H1 (cell line): ENCODE measurements at regions not wholly inside any gene's neighbourhood (a gene's known extent, or its start where the extent isn't known, plus 50 kb on each side); places are given as distances from the start of the nearest gene placed in this dataset.

Experiments used
- BRCA1 ChIP-seq: IDR thresholded peaks from 2 replicates; pipeline ENCODE4 v1.6.1; 2012; ENCODE audit warnings: low read depth, low read length, improper control_type of control experiment
- CTCF ChIP-seq, 3 experiments: IDR thresholded peaks; 1 replicate in 2 of 3; 2 replicates in 1 of 3; pipeline versions ENCODE4 v1.5.1 to v1.6.1; 2011; ENCODE audit warnings: low read length in 3 of 3, mild to moderate bottlenecking in 3 of 3, inconsistent platforms in 2 of 3, low read depth in 1 of 3, moderate library complexity in 1 of 3; ENCODE audit not compliant: insufficient read depth in 1 of 3; ENCODE audit errors: control extremely low read depth in 1 of 3
- EP300 ChIP-seq, 2 experiments: IDR thresholded peaks; 1 replicate in 1 of 2; 2 replicates in 1 of 2; pipeline ENCODE4 v1.6.1; 2011 to 2012; ENCODE audit warnings: low read depth in 2 of 2, low read length in 2 of 2, mild to moderate bottlenecking in 2 of 2, borderline replicate concordance in 1 of 2, inconsistent platforms in 1 of 2, moderate library complexity in 1 of 2
- EZH2 ChIP-seq: fragments of 200-600 bp; sonication (generic); IDR thresholded peaks from 2 replicates; pipeline ENCODE4 v1.7.1; 2012; ENCODE audit warnings: low read depth, mild to moderate bottlenecking, moderate library complexity, low read length, inconsistent platforms; ENCODE audit not compliant: severe bottlenecking
- GABPA ChIP-seq: IDR thresholded peaks from 2 replicates; pipeline ENCODE4 v1.6.1; 2011; ENCODE audit warnings: mild to moderate bottlenecking, low read length, moderate library complexity, borderline replicate concordance; ENCODE audit not compliant: insufficient read depth
- HDAC2 ChIP-seq, 2 experiments: fragments of 300-600 bp in 1 of 2; sonication (generic) in 1 of 2; IDR thresholded peaks; 2 replicates each; pipeline ENCODE4 v1.6.1; 2011 to 2012; ENCODE audit warnings: low read depth in 2 of 2, low read length in 2 of 2, mild to moderate bottlenecking in 2 of 2, moderate library complexity in 2 of 2, borderline replicate concordance in 1 of 2, inconsistent platforms in 1 of 2
- JUND ChIP-seq: IDR thresholded peaks from 2 replicates; pipeline ENCODE4 v1.6.1; 2011; ENCODE audit warnings: mild to moderate bottlenecking, improper control_type of control experiment, low read length
- POLR2A ChIP-seq, 2 experiments: IDR thresholded peaks; 1 replicate in 1 of 2; 2 replicates in 1 of 2; pipeline ENCODE4 v1.6.1; 2011; ENCODE audit warnings: low read depth in 2 of 2, low read length in 2 of 2, mild to moderate bottlenecking in 2 of 2; ENCODE audit errors: control extremely low read depth in 1 of 2
- POLR2AphosphoS5 ChIP-seq: IDR thresholded peaks from 2 replicates; pipeline ENCODE4 v1.6.1; 2011; ENCODE audit warnings: low read depth, low read length
- RNF2 ChIP-seq: fragments of 200-900, 300-1000 bp; sonication (generic); IDR thresholded peaks from 2 replicates; pipeline ENCODE4 v1.7.1; 2016; ENCODE audit warnings: borderline replicate concordance, low read depth, mild to moderate bottlenecking, antibody characterized with exemption, low read length; ENCODE audit not compliant: poor library complexity, severe bottlenecking; ENCODE audit errors: missing control alignments
- TAF1 ChIP-seq: IDR thresholded peaks from 2 replicates; pipeline ENCODE4 v1.6.1; 2011; ENCODE audit warnings: mild to moderate bottlenecking, low read depth, low read length
- TF ChIP-seq, protein P1 (sequence below): IDR thresholded peaks from 2 replicates; pipeline ENCODE4 v1.6.1; 2012; ENCODE audit warnings: inconsistent platforms

DNA sequence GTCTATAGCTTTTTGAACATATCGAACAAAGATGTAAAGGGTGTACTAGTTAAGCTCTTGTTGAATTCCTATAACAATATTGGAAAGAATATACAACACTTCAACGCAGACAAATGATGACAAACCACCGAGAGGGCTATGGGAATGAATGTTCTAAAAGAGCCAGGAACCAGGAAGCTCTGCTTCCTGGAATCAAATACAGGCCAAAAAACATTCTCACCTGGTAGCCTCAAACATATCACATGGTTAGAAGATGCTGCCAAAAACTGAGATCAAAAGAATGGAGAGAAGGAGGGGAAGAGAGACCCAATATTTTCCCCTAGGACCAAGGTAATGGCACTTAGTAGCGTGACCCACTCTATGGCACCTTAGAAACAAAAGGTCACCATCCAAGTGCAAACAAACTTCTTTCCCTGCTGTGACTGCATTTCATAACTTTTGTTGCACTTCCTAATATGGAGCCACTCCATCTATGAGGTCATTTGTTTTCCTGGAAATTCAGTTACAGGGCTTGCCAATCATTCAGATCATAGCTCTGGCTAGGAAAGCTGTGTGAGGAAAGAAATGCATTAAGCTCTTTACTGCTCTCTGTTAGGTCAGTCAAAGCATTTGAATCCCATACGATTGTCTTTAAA is 199.2 kb upstream of the NT5E start:
- no peak for TF ChIP-seq EZH2
- no peak for TF ChIP-seq POLR2A (IDR thresholded peaks at IDR 0.05; ENCODE audit: control extremely low read depth in 1 of 2, low read depth in 2 of 2, low read length in 2 of 2)
- no peak for TF ChIP-seq GABPA
- no peak for TF ChIP-seq JUND
- TF ChIP-seq POLR2AphosphoS5 = no peak
- TF ChIP-seq CTCF (IDR thresholded peaks at IDR 0.05; ENCODE audit: control extremely low read depth in 1 of 3, insufficient read depth in 1 of 3, low read depth in 1 of 3, low read length in 3 of 3) = no peak
- TF ChIP-seq, protein P1, sequence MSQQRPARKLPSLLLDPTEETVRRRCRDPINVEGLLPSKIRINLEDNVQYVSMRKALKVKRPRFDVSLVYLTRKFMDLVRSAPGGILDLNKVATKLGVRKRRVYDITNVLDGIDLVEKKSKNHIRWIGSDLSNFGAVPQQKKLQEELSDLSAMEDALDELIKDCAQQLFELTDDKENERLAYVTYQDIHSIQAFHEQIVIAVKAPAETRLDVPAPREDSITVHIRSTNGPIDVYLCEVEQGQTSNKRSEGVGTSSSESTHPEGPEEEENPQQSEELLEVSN = no peak
- TF ChIP-seq EP300 (IDR thresholded peaks at IDR 0.05; ENCODE audit: borderline replicate concordance in 1 of 2, low read depth in 2 of 2, low read length in 2 of 2) = no peak
- TF ChIP-seq HDAC2 (IDR thresholded peaks at IDR 0.05; ENCODE audit: borderline replicate concordance in 1 of 2, low read depth in 2 of 2, low read length in 2 of 2) = no peak
- no peak for TF ChIP-seq TAF1
- TF ChIP-seq BRCA1 = no peak
- TF ChIP-seq RNF2 = no peak
